ENCODE measurements at regions not wholly inside any gene's neighbourhood (a gene's known extent, or its start where the extent isn't known, plus 50 kb on each side); places are given as distances from the start of the nearest gene placed in this dataset.

- DNase-seq (ENCODE audit: low read depth): no peak
- no peak for TF ChIP-seq CTCF (IDR thresholded peaks at IDR 0.05; ENCODE audit: insufficient read depth, low read depth, low read length, missing control alignments)
- H3K4me3 ChIP-seq (ENCODE audit: low read depth, low read length): no peak overlapping the region
Measured at GRCh38 chrX:9196961-9197640, 163.2 kb upstream of the FAM9B start.

DNA sequence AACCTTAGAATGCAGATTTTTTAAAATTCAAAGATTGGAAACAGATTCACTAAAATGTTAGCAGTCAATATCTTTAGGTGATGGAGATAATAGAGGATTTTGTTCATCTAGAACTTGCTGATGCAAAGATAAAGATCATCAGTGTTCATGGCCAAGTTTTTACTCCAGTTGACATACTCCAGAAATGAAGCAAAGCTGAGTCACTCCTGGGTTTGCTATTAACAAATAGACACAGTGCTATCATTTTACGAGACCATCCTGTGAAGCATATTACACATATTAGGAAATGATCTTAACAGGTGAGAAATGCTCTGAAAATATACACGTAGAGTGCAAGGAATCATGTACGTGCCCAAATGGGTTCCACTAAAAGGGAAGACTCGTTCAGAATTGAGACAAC lies 170.6 kb upstream of the FAM9B start:
- DNase-seq (ENCODE audit: low read depth): no peak
- no peak for TF ChIP-seq CTCF (IDR thresholded peaks at IDR 0.05; ENCODE audit: insufficient read depth, low read depth, low read length, missing control alignments)
- no peak overlapping the region for H3K4me3 ChIP-seq (ENCODE audit: low read depth, low read length)

GRCh38 chrX:9205599-9206223 lies 171.8 kb upstream of the FAM9B start:
- H3K4me3 ChIP-seq (ENCODE audit: low read depth, low read length): no peak overlapping the region
- no peak for TF ChIP-seq CTCF (IDR thresholded peaks at IDR 0.05; ENCODE audit: insufficient read depth, low read depth, low read length, missing control alignments)
- DNase-seq (ENCODE audit: low read depth): no peak

DNA sequence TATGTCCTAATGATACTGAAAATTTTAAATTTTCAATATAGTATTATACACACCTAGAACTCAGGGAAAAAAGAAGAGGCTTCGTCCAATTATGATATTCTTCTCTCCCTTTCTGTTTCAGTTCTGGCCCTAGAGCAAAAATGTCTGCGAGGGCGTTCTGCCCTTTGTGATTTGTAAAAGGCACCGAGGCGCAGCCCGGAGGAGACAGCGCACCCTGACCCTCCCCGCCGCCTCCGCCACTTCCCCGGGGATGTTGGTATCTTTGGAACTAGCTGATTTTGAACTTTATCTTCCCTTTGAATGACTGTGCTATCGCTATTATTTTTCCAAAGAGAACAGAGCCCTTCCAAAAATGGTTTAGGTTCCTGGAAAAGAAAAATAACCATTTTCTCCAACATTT lies 173.2 kb upstream of the FAM9B start:
- no peak for TF ChIP-seq CTCF (IDR thresholded peaks at IDR 0.05; ENCODE audit: insufficient read depth, low read depth, low read length, missing control alignments)
- no peak for DNase-seq (ENCODE audit: low read depth)

GRCh38 chrX:9211269-9211668 lies 177.3 kb upstream of the FAM9B start:
- no peak overlapping the region for H3K4me3 ChIP-seq (ENCODE audit: low read depth, low read length)
- DNase-seq (ENCODE audit: low read depth): no peak
- no peak for TF ChIP-seq CTCF (IDR thresholded peaks at IDR 0.05; ENCODE audit: insufficient read depth, low read depth, low read length, missing control alignments)

More for the DNA sequence above, 173.2 kb upstream of the FAM9B start:
- H3K4me3 ChIP-seq (ENCODE audit: low read depth, low read length): no peak overlapping the region

GRCh38 chrX:9221781-9222180 lies 187.9 kb upstream of the FAM9B start:
- no peak overlapping the region for H3K4me3 ChIP-seq (ENCODE audit: low read depth, low read length)
- DNase-seq (ENCODE audit: low read depth): no peak
- TF ChIP-seq CTCF (IDR thresholded peaks at IDR 0.05; ENCODE audit: insufficient read depth, low read depth, low read length, missing control alignments): no peak

DNA sequence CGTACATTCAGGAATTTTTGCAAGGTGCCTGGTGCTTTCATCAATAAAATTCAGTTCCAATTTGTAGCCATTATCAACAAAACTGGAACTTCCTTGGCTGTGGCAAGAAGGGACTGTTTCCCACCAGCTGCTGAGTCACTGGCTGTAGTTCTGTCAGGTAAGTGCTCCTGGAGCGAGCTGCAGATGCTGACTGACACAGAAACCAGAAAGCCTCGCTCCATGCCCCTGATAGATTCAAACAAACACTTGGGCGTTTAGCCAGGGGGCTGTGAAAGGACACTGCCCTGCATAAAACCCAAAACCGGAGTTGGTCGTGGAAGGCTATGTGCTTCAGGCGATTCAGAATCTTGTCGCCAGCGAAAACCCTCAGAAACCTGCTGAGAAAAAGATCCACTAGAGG lies 188.4 kb upstream of the FAM9B start:
- no peak for DNase-seq (ENCODE audit: low read depth)
- TF ChIP-seq CTCF (IDR thresholded peaks at IDR 0.05; ENCODE audit: insufficient read depth, low read depth, low read length, missing control alignments): no peak
- no peak overlapping the region for H3K4me3 ChIP-seq (ENCODE audit: low read depth, low read length)
